CD4-positive, alpha-beta T cell treated with Interleukin-21 for 1 hour (primary cell): ENCODE measurements at regions not wholly inside any gene's neighbourhood (a gene's known extent, or its start where the extent isn't known, plus 50 kb on each side); places are given as distances from the start of the nearest gene placed in this dataset.

Source experiments
- DNase-seq: peaks from one replicate; pipeline ENCODE4 v3.0.0-alpha.2; 2020

DNA sequence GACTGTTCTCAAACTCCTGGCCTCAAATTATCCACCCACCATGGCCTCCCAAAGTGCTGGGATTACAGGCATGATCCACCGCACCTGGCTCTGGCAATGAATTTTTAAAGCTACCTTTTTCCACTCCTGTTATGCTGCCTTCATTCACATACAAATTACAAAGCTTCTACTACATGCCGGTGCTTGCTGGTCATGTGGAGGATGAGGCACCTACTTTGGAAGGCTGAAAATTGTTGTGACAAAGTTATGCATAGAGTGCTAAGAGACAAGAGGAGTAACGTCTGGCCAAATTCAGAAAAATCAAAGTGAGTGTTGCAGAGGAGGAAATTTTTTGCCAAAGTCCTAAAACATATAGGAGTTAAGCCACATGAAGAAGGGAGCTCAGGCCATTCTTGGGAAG is 191.7 kb upstream of the PPFIA2 start:
- no peak for DNase-seq

GRCh38 chr12:81949841-81950308 is 190.7 kb upstream of the PPFIA2 start:
- DNase-seq: no peak

GRCh38 chr12:81949416-81949815 is 190.3 kb upstream of the PPFIA2 start:
- DNase-seq: no peak

DNA sequence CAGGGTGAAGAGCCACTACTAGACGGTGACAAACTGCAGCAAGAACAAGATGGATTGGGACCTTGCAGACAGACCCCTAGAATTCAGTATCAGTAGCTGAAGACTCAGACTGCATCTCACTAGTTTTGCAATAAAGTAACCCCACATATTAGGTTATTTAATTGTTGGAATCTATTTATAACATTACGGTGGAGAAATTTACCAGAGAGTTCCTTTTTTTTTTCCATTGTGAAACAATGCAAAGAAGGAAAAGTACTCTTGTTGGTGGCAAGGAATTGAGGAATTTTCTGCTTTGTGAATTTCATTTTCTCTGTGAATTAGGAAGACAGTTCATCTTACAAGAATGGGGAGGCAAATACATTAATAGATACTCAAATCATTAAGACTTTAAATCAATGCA is 185.7 kb upstream of the PPFIA2 start:
- no peak for DNase-seq

DNA sequence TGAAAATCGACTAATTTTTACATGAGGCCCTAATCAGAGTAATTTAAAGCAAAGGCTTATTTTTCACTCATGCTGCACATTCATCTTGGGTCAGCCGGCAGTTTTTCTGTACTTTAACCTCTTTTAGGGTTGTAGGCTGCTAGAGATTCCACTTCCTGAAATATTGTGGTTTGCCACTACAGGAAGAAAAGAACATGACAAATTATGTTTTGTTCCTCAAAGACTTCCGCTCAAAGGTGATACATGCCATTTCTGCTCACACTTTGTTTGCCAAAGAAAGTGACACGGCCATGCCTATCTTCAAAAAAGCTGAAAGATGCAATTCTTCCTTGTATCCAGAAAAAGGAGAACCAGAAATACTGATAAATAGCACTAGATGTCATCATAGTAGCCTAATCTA is 183.4 kb upstream of the PPFIA2 start:
- peak; percentile 38 for DNase-seq

- no peak for DNase-seq
Measured at GRCh38 chr12:81930037-81930436, 170.9 kb upstream of the PPFIA2 start.

GRCh38 chr12:81896771-81897170 is 137.6 kb upstream of the PPFIA2 start:
- no peak for DNase-seq

DNA sequence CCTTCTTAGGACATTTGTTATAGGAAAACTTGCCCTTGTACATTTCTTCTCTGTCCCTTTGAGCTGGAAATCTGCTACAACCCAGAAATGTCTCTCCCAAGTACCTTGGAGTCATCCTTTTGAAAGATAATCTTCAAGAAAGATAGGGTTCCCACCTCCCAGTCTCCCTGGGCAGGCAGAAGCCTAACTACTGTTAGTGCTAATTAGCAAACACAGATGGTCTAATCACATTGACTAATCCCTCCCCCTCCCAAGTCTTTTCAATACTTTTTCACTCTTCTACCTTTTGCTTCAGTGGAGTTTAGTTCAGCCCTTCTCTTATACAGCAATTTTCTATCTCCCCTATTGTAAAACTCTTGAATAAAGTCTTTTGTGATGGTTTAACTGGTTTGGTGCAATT is 129.8 kb upstream of the PPFIA2 start:
- DNase-seq: no peak

DNA sequence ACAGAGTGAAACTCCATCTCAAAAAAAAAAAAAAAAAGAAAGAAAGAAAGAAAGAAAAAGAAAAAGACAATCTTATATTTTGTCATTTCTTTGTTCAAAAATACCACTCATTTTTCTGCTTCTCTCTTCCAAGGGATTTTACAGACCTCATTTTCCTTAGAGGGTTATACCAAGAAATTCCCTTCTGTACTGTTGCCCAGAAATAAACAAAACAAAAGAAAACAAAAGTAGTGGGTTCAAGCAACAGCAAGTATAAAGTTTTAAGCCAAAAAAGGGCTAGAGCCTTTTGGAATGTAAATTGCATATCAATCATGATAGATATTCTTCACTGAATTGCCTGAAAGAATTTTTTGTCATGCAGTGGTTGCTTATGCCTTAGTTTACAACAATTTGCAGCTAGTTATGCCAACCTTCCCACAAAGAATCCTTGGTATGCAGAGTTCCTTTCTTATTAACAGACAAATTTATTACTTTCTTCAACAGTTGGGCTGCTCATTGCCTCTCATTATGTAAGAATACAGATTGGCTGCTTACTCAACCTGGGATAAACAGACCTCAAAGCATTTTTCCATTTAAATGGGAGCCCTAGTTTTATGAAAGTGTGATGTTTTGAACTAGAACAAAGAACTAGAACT is 129.1 kb upstream of the PPFIA2 start:
- no peak for DNase-seq

DNA sequence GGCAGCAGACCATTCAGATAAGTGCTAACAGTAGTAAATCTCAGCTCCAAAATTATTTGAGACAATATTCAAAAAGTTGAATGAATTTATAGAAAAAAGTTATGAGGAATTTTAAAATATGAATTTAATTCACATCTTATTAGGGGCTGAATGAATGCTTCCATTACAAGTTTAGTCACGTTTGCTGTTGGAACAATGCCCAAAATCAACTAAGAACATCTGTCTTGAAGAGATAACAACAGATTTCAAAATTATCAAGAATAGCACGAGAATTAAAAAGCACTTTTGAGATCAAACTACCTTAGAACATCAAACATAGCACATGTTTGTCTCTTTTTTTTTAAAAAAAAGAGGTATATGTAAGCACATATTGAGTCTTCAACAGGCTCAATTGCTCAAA is 115.4 kb upstream of the PPFIA2 start:
- DNase-seq: no peak

- no peak for DNase-seq
Measured at GRCh38 chr12:81874166-81874565, 115.0 kb upstream of the PPFIA2 start.

DNA sequence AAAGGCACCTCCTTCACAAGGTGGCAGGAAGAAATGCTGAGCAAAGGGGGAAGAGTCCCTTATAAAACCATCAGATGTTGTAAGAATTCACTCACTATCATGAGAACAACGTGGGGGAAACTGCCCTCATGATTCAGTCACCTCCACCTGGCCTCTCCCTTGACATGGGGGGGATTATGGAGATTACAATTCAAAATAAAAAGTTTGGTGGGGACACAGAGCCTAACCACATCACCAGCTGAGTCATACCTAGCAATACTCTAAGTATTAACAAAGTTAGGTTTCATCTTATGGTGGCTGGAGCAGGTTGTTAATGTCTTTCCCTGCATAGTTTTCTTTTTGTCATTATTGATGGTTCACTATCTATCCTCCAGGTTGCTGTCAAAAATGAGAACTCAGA is 113.2 kb upstream of the PPFIA2 start:
- no peak for DNase-seq

DNA sequence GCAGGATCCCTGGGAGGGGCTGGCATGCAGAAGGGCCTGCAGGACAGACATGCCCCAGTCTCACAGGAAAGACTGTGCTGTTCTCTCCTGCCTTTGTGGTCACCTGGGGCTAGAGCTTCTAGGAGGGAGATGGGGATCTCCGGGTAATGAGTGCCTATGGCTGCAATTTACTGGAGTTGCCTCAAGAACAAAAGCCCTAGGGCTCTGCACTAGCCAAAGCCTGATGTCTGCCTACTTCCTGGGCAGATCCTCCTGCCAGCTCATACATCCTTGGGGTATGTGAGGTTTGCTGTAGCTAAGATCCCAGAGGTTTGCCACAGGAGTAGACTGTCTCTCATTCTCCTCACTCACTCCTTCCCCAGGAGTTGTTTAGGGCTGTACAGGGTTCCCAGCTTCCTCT is 106.9 kb upstream of the PPFIA2 start:
- no peak for DNase-seq

DNA sequence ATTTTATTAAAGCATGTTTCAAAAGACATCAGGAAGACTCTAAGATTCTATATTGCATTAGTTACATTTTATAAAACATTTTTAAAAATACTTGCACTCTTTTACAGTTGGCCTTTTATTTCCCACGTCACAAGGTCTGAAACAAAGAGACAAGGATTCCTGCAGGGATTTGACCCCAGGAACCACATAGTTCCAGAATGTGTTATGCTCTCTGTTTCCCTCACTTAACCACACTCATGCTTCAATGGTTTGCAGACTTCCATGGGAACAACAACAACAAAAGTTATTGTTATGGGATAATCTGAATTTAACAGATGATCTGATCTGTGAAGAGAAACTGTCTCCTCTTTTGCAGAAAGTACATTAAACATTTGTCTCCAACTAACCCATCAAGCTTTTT is 104.3 kb upstream of the PPFIA2 start:
- no peak for DNase-seq

DNA sequence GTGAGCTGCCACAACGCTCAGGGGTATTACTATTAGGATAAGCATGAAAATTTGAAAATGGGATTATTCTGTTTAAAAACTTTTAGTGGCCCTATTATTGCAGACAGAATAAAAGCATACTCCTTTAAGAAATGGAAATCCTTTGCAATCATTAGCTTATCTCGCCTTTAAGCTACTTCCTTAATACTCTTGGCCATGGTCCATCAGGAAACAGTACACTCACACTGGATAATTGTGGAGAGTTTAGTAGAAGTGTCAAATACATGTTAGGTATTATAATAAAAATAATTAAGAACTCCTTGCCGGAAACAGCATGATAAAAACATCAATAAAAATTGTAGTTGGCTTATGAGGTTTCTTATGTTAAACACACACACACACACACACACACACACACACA is 100.4 kb upstream of the PPFIA2 start:
- DNase-seq: no peak

GRCh38 chr12:81843599-81843998 is 84.4 kb upstream of the PPFIA2 start:
- no peak for DNase-seq

DNA sequence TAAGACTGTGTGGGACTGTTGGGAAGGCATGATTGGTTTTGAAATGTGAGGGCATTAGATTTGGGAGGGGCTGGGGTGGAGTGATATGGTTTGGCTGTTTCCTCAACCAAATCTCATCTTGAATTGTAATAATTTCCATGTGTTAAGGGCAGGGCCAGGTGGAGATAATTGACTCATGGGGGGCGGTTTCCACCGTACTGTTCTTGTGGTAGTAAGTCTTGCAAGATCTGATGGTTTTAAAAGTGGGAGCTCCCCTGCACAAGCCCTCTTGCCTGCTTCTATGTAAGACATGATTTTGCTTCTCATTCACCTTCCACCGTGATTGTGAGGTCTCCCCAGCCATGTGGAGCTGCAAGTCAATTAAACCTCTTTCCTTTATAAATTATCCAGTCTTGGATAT is 76.6 kb upstream of the PPFIA2 start:
- DNase-seq: no peak

DNA sequence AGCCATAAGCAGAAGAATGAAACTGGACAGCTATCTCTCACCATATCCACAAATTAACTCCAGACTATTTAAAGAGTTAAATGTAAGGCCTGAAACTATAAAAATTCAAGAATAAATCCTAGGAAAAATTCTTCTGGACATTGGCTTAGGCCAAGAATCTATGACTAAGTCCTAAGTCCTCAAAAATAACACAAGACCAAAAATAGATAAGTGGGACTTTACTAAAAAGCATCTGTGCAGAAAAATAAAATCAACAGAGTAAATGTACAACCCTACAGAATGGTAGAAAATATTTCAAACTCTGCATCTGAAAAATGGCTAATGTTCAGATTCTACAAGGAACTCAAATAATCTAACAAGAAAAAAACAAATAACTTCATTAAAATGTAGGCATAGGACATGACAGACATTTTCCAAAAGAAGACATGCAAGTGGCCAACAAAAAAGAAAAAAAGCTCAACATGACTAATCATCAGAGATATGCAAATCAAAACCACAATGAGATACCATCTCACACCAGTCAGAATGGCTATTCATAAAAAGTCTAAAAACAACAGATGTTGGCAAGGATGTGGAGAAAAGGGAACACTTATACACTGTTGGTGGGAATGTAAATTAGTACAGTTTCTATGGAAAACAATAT is 61.0 kb upstream of the PPFIA2 start:
- DNase-seq: no peak

- no peak for DNase-seq
Measured at GRCh38 chr12:81815611-81816010, 56.5 kb upstream of the PPFIA2 start.

- no peak for DNase-seq
Measured at GRCh38 chr12:81811778-81812125, 52.6 kb upstream of the PPFIA2 start.

GRCh38 chr12:81811061-81811777 is 52.1 kb upstream of the PPFIA2 start:
- DNase-seq: no peak

- DNase-seq: no peak
Measured at GRCh38 chr12:81809829-81810595, 50.9 kb upstream of the PPFIA2 start.

DNA sequence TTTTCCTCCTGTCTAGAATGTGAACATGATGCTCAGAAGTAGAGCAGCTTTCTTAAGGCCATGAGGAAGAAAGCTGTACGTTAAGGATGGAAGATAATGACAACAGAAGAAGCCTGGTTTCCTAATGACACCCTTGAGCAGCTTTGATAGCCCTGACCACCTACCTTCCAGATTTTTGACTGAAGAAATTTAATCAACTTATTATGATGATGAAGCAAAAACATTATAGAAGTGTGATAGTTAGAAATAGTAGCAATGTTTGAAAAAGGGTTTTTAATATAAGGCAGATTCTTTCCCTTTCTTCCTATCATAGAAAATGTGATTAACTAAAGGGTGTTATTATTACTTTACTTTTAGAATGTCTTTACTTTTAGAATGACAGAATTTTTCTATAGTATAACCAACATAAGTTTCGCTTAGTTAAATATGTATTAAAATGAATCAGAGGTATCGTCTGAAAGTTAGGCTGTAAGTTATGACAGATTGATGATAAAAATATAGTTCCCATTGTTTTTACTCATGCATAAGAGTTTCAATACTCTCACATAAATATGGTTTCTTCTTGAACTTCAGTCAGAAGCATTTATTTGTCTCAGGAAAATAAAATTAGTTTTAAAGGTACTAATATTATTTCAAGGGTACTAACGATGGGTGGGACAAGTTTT is 50.1 kb upstream of the PPFIA2 start:
- DNase-seq: no peak
